ENCODE measurements at regions not wholly inside any gene's neighbourhood (a gene's known extent, or its start where the extent isn't known, plus 50 kb on each side); places are given as distances from the start of the nearest gene placed in this dataset.

GRCh38 chr7:91455411-91455810, 191.2 kb downstream of the FZD1 start:
- 63 to 78% methylated on average over 10 of the region's 10 CpGs for WGBS, 2 donors
- Histone ChIP-seq H3K27ac (no peak overlapping the region), H3K4me1 (no peaks in the 10 kb centered on the region), H3K9me3 (no peaks in the 10 kb centered on the region), H3K4me3 (no peak overlapping the region), H3K27me3 (no peaks in the 10 kb centered on the region), H3K36me3 (replicated peaks in 1 of 2; ENCODE audit: insufficient read depth in 1 of 2, low read depth in 2 of 2) (no peaks in the 10 kb centered on the region)
- no peak for ATAC-seq
- no peak for DNase-seq
- no peak for TF ChIP-seq CTCF (IDR thresholded peaks at IDR 0.05)
- no peak for TF ChIP-seq POLR2A (IDR thresholded peaks at IDR 0.05)
- intact Hi-C loops (cut with DNase I), result no loop called here

DNA sequence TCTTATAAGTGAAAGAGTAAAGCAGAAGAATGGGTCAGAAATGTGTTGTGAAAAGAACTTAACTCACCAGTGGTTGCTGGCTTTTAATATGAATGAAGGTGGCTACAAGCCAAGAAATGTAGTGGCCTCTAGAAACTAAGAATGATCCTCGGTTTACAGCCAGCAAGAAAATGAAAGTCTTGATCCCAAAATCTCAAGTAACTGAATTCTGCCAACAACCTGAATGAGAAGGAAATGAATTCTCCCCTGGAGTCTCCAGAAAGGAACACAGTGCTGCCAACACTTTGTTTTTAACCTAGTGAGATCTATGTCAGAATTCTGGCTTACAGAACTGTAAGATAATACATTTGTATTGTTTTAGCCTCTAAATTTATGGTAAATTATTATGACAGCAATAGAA, 193.0 kb downstream of the FZD1 start:
- Histone ChIP-seq H3K27ac (no peak overlapping the region), H3K27me3 (no peaks in the 10 kb centered on the region), H3K36me3 (replicated peaks in 1 of 2; ENCODE audit: insufficient read depth in 1 of 2, low read depth in 2 of 2) (no peaks in the 10 kb centered on the region), H3K9me3 (no peaks in the 10 kb centered on the region), H3K4me3 (no peak overlapping the region), H3K4me1 (no peaks in the 10 kb centered on the region)
- intact Hi-C loops (cut with DNase I), result no loop called here
- TF ChIP-seq CTCF (IDR thresholded peaks at IDR 0.05), result no peak
- no peak for TF ChIP-seq POLR2A (IDR thresholded peaks at IDR 0.05)
- 46 to 54% methylated on average over 1 of the region's 1 CpG for WGBS, 2 donors
- no peak for ATAC-seq
- DNase-seq, result no peak

DNA sequence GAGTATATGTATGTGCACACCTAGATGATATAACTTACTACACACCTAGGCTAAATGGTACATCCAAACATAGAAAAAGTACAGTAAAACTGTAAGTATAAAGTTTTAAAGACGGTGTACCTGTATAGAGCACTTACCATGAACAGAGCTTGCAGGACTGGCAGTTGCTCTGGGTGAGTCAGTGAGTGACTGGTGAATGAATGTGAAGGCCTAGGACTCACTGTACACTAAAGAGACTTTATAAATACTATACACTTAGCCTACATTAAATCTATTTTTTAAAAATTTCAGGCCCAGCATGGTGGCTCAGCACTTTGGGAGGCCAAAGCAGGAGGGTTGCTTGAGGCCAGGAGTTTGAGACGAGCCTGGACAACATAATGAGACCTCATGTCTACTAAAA, 195.3 kb downstream of the FZD1 start:
- intact Hi-C loops (cut with DNase I), result no loop called here
- H3K36me3 ChIP-seq (replicated peaks in 1 of 2; ENCODE audit: insufficient read depth in 1 of 2, low read depth in 2 of 2), result no peaks in the 10 kb centered on the region
- H3K4me1 ChIP-seq, result no peaks in the 10 kb centered on the region
- no peak overlapping the region for H3K27ac ChIP-seq
- H3K4me3 ChIP-seq, result no peak overlapping the region
- no peaks in the 10 kb centered on the region for H3K27me3 ChIP-seq
- ATAC-seq (no peak), DNase-seq (no peak)
- no peaks in the 10 kb centered on the region for H3K9me3 ChIP-seq
- no peak for TF ChIP-seq POLR2A (IDR thresholded peaks at IDR 0.05)
- 83 to 85% methylated on average over 2 of the region's 2 CpGs for WGBS, 2 donors

DNA sequence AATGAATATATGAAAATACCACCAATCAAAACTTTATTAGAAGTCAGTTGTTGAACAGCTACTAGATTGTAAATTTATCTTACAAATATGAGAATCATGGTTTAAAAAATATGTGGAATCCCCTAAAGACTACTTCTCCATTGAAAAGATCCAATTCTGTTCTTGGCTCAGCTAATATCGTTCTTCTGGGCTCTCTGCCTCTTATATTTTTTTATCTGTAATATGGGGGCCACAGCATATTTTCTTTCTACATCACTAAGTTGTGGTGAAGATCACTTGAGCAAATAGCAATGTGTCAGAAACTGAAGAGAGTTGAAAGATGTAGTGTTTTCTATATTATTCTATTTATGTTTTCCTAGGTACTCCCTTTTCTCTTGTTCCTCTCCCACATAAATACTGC, 198.1 kb downstream of the FZD1 start:
- no peak overlapping the region for H3K27ac ChIP-seq
- TF ChIP-seq CTCF (IDR thresholded peaks at IDR 0.05), result no peak
- no peak for TF ChIP-seq POLR2A (IDR thresholded peaks at IDR 0.05)
- H3K9me3 ChIP-seq, result no peaks in the 10 kb centered on the region
- no peak overlapping the region for H3K4me3 ChIP-seq
- H3K36me3 ChIP-seq (replicated peaks in 1 of 2; ENCODE audit: insufficient read depth in 1 of 2, low read depth in 2 of 2), result no peaks in the 10 kb centered on the region
- H3K4me1 ChIP-seq, result no peaks in the 10 kb centered on the region
- intact Hi-C loops (cut with DNase I), result no loop called here
- WGBS, 2 donors, result 54 to 62% methylated on average over 1 of the region's 1 CpG
- no peaks in the 10 kb centered on the region for H3K27me3 ChIP-seq
- DNase-seq, result no peak
- ATAC-seq, result no peak

GRCh38 chr7:91463330-91463729, 199.1 kb downstream of the FZD1 start:
- intact Hi-C loops (cut with DNase I), result no loop called here
- no peak for TF ChIP-seq CTCF (IDR thresholded peaks at IDR 0.05)
- no peak for TF ChIP-seq POLR2A (IDR thresholded peaks at IDR 0.05)
- 69 to 80% methylated on average over 8 to 15 of the region's 15 CpGs for WGBS, 2 donors
- Histone ChIP-seq H3K27me3 (no peaks in the 10 kb centered on the region), H3K9me3 (no peaks in the 10 kb centered on the region), H3K4me1 (no peaks in the 10 kb centered on the region), H3K4me3 (no peak overlapping the region), H3K36me3 (replicated peaks in 1 of 2; ENCODE audit: insufficient read depth in 1 of 2, low read depth in 2 of 2) (no peaks in the 10 kb centered on the region), H3K27ac (no peak overlapping the region)
- ATAC-seq, result no peak
- DNase-seq, result no peak
